NCI-H446 treated with DMSO at 0.1 percent for 48 hours (cell line): ENCODE measurements at regions not wholly inside any gene's neighbourhood (a gene's known extent, or its start where the extent isn't known, plus 50 kb on each side); places are given as distances from the start of the nearest gene placed in this dataset.

Experiments
- DNase-seq: peaks from one replicate; lab custom pipeline; 2025; lab: John Stamatoyannopoulos, UW

DNA sequence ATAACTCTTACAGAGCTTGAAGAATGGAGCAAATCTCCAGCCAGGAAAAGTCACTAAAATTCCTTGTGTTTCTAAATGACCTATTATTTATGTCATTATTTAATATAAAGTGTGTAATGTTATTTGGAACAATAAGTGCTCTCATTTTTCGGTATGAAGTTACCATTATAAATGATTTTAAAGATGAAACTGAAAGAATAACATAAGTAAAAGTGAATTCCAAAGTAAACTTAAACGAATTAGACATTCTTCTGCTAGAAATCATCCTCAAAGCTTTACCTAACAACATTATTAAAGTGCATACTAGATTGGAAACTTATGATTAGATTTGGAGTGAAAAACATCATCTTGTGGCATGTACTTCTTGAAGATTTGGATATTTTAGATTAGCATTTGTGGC, 897.2 kb upstream of the CDH2 start:
- DNase-seq, result no peak

DNA sequence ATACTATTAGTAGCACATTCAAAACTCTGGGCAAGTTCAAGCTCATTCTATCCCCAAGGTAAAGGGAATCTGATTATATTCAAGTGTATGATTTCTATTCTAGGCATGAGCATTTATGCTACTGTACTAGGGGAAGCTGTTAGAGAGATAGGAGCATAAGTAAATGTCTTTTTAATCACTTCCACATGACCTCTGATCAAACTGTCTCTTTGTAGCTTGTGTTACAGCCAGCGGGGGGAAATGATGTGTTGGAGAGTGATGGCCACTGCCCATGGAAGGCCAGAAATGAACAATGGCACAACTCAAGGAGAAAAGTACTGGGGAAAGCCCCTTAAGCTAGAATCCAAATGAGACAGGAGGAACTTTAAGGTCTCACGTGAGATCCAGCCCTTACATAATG, 894.9 kb upstream of the CDH2 start:
- no peak for DNase-seq

DNA sequence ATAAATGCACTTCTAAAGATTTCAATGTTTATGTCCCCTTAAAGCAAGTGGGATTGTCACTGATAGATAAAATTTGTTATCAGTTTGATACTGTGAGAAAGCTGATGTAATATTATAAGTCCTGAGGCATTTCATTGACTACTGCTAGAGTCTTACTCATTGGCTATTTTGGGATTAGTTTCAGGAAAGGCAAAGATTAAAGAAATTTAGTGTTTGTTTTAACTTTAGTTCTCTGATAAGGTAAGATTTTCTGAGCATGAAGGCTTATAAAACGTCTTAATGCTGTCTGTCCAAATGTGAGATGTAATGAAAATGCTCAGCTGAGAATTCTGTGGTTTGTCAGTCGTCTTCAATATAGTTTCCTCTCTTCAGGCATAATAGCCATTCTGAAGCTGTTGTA, 886.4 kb upstream of the CDH2 start:
- no peak for DNase-seq

DNA sequence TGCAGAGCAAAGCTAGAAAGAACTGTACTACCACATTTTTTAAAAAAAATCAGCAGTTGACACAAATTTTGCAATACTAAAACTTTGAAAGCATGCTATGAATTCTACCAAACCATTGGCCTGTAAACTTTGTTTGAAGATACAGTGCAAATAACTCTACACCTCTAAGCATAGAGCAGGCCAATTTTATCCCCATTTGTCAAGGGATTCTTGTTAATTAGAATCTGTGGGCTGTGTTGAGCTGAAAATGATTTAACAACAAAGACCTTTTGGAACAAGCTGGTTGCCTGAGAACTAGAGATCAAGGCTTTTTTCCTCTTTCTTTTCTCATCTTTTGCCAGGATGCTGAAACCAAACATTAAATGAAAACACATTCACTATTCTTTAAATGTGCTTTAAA, 886.0 kb upstream of the CDH2 start:
- DNase-seq, result no peak

DNA sequence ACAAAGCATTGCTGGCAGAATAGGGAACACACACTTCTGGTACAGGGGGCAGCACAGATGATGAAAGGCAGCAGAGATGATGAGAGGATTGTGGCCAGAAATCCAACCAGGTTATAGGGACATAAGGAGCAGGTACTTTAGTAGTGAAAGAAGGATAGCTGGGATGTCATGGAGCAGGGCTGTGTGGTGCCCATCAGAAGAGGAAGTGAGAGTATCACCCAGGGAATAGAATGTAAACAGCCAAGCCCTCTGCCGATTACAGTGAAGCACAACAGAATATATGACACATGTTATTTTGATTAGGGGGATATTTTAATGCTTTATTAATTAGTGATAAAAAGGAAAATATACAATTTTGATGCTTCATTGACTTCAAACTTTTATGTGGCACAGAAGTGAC, 883.4 kb upstream of the CDH2 start:
- DNase-seq, result no peak

DNA sequence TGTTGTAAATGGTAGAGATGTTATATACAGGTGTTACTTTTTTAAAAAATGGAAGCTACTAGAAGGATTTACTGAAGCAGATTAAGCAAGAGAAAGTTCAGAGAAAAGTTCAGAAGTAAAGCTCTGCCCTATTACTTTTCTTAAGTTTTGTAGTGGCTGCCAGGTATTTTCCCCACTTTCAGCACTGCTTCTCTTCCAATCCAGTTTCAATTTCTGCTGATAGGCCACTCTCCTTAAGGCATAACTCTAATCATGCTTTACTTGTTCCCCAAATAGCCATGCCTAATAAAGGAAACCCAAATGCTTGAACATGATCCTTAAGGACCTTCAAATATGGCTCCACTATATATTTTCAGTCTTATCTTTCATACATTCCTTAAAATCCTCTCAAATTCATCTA, 880.8 kb upstream of the CDH2 start:
- no peak for DNase-seq

DNA sequence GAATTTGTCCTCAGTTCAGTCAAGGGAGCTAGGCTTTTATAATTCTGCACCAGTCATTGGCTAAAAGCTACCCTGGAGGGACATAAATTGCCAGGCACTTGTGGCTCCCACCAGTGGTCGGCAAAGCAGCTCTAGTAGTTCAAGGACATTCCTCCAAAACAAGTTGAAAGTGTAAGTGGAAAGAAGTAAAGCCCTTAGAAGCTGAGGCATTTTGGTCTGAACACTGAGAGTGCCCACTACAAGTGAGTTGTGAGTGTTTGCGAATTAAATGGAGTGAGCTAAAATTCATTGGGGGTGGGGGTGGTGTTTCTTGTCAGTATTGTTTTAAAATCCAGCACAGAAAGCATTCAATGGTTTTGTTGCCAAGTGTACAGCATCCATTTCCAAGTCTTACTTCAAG, 879.9 kb upstream of the CDH2 start:
- no peak for DNase-seq

DNA sequence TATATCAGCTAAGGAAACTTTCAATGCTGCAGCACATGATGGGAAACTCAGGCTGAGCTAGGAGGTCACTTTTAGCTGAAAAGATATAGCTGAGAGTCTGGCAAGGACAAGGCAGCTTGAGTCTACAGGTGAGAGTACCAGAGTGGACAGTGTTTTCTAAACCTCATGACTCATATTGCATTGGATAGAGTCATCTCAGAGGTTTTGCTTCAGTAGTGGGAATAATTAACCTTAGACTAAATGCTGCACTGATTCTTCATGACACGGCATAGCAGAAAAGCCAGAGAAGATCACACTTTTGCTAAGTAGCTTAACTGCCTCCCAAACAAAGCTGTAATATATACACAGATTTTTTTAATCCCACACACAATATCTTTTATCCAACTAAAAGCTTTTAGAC, 865.0 kb upstream of the CDH2 start:
- no peak for DNase-seq

DNA sequence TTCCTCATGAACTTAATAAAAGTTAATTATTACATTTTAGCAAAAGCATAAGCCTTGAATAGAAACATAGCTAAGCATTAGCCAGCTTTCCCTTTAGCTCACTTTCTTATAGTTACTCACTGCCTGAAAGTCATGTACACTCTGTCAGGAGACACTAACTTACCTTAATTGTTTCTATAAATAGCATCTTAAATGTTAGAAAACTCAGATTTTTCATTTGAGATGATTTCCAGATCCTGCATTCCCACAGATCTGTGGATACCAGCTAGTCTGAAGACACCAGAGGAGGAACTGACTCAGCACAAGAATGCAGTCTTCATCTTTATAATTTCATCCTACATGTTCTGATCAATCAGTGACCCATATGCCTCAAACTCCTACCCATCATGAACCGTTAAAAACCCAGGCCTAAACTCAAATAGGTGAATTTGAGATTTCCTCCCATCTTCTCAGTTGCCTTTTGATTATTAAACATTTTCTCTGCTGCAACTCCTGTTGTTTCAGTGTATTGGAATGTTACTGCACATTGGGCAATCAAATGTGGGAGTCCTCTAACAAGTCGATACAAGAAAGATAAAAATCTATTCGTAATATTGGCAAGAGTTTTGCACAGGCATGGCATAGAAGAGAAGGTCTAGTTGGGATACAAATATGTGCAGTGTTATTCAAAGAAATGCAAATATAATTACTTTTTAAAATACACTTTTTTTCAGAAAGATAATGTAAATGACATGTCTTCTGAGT, 857.4 kb upstream of the CDH2 start:
- no peak for DNase-seq

DNA sequence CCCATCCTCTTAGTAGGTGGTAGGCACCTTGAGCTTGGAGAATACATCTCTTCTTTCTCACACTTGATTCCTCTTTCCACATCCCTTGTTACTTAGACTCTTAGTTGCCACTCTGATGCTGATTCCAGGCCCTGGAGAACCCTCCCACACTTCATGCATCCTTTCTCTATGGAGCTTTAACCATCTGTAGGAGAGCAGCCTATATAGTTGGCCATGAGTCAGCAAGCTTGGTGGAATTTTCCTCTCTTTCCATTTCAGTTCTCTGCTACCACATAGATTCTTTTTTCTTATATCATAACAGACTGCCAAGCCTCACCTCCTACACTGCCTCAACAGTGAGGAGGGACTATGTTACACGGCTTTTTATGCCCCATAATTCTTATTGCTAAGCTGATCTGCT, 851.6 kb upstream of the CDH2 start:
- DNase-seq, result no peak

DNA sequence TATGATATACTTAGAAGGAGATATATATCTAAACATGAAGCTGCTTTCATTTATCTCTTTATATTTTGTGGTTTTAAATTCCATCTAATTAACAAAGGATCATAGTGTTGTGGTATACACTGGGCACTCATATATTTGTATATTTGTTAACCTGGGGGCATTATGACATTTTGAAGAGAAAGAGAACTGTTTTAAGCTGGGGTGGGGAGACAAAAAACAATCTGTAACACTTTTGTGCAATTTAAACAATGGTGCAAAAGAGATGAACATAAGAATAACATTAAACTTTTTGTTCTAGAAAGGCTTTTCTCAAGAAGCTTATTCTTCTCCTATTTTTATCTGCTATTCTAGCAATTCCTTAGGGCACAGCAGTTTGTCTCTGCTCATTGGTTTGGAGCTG, 842.0 kb upstream of the CDH2 start:
- DNase-seq, result no peak

DNA sequence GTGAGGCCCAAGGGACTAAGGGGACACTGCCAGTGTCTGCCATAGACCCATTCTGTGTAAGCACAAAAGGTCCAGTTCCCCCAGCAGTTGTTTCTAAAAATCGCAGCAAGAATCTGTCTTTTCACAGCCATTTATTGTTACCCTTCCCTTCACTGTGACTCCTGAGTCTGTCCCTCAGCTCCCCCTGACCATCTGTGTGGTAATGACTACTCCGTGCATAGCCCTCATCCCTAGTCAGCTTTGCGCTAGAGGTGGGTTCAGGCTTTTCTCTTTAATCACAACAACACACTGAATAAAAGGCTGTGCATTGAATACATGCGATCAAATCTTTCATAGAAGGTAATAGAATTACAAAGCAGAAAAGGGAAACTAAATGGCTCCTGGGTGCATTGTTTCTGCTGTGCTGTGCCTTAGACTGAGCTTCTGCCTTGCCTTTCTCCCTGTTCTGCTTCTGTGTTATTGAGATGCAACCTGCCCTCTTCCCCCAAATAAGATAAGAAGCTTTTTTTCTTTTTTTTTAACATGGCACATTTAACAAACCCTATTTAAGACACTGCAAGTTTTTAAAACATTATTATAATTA, 836.0 kb upstream of the CDH2 start:
- no peak for DNase-seq

DNA sequence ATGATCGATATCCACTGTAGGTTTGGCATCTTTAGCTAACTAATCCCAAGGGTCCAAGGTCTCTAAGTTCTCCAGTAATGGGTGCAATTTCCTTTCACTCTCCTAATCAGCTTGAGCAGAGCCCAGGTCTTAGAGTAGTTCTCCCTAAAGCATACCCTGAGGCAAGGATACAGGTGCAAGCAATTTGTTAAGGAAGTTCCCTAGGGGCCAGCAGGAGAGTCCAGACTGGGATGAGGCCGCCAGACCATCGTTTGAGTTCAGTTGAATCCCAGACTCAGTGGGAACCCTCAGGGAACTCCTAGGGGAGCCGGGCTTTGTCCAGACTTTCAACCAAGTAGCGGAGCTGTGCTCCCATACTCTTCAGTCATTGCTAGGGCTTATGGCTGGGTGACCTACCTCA, 835.4 kb upstream of the CDH2 start:
- DNase-seq, result no peak

DNA sequence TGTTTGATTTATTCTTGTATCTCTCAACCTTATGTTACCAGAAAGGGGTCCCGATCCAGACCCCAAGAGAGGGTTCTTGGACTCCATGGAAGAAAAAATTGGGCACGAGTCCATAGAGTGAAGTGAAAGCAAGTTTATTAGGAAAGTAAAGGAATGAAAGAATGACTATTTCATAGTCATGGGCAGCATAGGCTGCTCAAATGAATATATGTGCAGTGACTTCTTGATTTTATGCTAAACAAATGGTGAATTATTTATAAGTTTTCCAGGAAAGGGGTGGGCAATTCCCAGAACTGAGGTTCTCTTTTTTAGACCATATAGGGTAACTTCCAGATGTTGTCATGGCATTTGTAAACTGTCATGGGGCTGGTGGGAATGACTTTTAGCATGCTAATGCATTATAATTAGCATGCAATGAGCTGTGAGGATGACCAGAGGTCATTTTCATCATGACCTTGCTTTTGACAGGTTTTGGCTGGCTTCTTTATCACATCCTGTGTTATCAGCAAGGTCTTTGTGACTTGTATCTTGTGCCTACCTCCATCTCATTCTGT, 832.4 kb upstream of the CDH2 start:
- DNase-seq, result no peak

DNA sequence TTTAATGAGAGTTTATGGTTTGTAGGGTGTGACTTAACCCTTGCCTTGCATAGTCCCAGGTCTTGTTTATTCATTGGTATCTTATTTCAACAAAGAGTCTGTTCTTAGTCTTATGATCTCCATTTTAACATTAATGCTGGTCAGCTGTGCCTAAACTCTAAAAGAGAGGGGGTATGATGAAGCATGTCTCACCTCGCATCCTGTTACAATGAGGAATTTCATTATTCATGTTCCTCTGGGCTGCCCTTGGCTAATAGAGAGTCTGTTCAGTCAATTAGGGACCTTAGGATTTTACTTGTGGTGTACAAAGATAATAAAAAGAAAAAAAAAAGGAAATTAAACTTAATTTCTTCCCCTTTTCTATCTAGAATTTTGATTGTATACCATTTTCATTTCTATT, 831.9 kb upstream of the CDH2 start:
- DNase-seq, result no peak

DNA sequence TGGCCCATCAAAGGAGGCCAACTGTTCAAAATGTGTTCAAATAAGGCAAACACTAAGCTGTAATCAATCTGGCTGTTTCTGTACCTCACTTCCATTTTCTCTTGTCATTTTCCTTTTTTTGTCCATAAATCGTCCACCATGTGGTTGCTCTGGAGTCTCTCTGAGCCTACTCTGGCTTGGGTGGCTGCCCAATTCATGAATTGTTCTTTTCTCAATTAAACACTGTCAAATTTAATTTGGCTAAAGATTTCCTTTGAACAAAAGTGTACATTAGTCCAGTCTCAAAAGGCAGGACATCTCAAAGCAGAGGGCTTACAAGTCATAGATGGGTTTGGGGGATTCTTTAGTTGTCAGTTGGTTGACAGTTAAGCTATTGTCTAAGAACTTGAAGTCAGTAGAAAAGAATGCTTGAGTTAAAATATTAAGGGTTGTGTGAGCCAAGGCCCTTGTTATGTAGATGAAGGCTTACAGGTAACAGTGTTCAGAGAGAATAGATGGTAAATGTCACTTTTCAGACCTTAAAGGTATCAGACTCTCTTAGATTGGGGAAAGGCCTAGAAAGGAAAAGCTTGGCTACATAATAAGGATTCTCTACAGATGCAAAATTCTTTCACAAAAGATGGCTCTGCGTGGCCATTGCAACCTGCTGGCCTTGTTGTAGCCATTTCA, 831.2 kb upstream of the CDH2 start:
- no peak for DNase-seq

DNA sequence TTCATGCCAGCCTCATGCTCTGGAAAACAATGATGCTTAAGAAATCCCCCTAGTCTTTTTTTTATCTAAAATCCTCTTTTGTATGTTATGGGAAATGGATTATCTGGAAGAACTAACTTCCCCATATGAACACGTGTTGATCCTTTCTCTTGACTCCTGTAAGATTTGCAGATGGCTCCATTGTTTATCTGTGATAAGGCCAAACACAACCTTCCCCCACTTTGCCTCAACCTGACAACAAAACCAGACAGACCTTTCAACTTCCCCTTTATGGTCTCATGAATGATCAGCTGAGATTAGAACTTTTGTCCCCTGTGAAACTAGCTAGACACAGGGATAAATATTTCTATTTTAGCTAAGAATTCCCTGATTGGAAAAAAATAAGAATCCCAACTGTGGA, 828.0 kb upstream of the CDH2 start:
- no peak for DNase-seq

DNA sequence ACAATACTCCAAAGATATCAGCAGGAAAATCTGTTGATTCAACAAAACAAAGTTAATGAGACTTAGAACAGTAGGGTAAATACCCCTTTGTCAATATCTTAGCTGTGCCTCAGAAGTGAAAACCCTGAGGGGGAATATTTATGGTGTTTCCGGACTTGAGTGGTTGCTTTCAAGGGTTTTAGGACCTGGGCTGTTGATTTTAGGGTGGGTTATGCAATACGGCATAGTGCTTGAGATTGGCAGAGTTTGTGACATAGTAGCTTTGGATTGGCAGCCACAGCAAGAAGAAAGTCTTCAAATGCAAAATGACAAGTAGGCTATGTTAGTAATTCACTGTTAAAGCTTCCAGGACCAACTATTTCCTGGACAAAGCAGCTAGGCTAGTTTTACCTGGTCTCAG, 826.3 kb upstream of the CDH2 start:
- no peak for DNase-seq

DNA sequence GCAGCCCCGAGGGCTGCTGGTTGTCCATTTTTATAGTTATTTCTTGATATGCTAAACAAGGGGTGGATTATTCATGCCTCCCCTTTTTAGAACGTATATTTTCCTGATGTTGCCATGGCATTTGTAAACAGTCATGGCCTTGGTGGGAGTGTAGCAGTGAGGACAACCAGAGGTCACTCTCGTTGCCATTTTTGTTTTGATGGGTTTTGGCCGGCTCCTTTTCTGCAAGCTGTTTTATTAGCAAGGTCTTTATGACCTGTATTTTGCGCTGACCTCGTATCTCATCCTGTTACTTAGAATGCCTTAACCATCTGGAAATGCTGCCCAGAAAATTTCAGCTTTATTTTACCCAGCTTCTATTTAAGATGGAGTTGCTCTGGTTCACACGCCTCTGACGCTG, 825.8 kb upstream of the CDH2 start:
- DNase-seq, result no peak

DNA sequence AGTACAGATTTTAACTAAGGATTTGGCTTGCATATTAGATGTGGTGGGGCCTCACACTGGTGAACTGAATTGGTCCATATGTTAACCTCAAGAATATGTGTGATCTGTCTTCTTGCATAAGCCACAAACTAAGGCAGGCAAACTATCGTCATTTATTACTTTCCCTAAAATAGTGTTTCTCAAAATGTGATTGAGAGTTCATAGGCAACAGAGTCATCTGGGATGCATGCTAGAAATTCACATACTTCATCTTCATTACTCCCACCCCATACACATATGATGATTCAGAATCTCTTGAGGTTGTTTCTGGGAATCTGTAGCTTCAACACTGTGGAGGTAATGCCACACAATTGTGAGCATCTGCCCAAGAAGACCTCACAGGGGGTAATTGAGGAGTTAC, 822.8 kb upstream of the CDH2 start:
- no peak for DNase-seq

DNA sequence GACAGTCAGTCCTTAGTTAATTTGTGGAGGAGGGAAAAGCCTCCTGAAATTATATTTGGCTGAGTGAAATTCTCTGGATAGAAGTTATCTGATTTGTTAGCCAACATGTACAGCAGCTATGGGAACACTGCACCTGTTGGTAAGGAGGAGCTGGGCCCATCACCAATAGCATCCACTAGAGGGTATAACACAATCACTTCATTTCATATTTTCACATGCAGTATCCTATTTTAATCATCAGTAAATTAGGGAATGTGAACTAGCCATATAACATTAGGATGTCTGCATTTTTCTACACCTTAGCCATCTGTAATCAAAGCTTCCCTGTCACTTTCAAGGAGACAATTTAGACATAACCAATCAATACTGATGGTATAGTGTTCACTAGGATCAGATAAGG, 818.4 kb upstream of the CDH2 start:
- no peak for DNase-seq

DNA sequence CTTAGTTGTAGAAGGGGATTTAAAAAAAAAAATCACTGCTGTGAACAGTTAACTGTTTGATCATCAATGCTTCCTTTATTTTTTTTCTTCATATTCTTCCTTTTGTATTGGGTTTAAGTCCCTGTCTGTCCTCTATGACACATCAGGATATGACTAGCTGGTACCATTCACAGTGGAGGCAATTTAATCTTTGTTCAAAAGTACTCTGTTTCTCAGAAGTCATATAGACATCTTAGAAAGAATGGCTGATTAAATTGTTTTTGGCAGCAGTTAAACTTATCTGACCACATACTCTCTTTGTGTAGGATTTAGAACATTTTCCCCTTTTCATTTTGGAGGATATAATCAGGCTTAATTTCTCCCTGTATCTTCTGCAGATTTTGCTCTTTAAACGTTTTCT, 807.8 kb upstream of the CDH2 start:
- no peak for DNase-seq

DNA sequence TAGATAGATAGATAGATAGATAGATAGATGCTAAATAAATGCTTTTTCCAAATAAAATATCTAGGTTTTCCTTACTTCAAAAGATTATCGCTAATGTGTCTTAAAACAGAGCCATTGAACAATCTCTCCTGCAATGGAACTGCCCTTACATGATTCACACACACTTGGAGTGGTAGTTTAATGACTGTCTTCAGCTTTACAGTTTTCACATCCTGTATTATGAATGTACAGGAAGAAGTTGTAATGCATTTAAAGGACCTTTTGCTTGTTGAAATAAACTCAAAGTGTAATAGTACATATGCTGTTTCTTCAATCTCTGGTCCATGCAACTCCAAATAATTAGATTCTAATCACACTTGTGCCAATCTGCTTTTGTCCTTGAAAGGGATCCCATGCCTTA, 797.6 kb upstream of the CDH2 start:
- DNase-seq, result no peak

DNA sequence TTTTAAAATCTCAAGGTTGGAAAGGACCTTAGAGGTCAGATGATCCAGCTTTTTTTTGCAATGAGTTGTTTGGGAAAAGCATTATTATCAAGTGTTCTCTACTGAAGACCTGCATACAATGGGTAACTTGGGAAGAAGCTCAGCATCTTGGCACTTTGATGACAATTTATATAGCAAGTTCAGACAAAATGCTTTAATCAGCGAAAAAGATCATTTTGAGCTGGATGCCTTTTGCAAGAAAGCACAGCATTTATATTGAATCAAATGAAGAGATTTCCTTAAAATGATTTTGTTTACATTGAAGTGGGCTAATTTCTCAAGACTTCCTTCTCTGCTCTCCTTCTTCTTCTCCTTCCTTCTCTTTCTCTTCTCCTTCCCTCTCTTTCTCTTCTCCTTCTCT, 796.4 kb upstream of the CDH2 start:
- DNase-seq, result no peak
